GM19035 (cell line): ENCODE measurements at regions not wholly inside any gene's neighbourhood (a gene's known extent, or its start where the extent isn't known, plus 50 kb on each side); places are given as distances from the start of the nearest gene placed in this dataset.
"Not testable (repeated sequence)": the region's sequence is repeated elsewhere in the genome, so short reads cannot be mapped to it uniquely, and the experiment has no call there.

Source experiments
- ATAC-seq: cut with Tn5 transposase; IDR thresholded peaks from one replicate; pipeline ENCODE4 v1.9.1; 2021; ENCODE audit not compliant: unreplicated experiment

GRCh38 chr1:72969461-72969860, 687.1 kb upstream of the NEGR1 start:
- ATAC-seq, result no peak

DNA sequence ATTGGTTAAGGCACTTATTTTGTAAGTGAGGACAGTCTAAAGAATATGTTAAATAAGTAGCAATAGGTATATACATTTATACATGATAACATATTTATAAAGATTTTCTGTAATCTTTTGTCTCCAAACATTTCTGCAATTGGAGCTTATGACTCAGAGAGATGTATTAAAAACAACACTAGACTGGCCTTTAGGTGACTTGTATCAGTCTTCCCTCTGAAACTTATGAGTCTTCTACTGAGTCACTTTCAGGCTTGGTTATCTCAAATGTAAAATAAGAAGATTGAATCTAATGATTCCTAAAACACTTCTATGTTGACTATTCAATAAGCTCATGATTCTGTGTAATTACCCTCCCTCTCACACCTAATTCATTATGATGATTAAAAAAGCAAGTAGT, 672.6 kb upstream of the NEGR1 start:
- no peak for ATAC-seq

GRCh38 chr1:72950900-72951299, 668.6 kb upstream of the NEGR1 start:
- not testable (repeated sequence) for ATAC-seq

- ATAC-seq, result no peak
These were observed 664.7 kb upstream of the NEGR1 start for GRCh38 chr1:72946903-72947499.

GRCh38 chr1:72942008-72942407, 659.7 kb upstream of the NEGR1 start:
- ATAC-seq, result no peak

DNA sequence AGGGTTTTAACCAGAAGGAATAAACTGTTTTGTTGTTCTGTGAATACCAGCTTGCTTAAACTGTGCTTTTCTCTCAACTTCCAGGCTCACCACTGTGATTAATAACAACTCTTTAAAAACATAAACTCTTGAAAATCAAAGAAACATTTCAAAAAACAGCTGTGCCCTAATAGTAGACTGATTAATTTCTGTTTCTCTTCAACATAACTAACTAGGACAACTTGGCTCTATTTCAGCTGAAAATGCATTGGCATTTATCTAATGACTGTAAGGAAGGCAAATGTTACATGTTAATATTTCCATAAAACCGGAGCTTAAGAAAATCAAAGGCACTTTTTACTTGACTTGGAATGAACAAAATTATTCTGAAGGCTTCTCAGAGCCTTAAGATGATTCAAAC, 656.1 kb upstream of the NEGR1 start:
- ATAC-seq, result no peak

- no peak for ATAC-seq
These were observed 655.6 kb upstream of the NEGR1 start for GRCh38 chr1:72937905-72938304.

DNA sequence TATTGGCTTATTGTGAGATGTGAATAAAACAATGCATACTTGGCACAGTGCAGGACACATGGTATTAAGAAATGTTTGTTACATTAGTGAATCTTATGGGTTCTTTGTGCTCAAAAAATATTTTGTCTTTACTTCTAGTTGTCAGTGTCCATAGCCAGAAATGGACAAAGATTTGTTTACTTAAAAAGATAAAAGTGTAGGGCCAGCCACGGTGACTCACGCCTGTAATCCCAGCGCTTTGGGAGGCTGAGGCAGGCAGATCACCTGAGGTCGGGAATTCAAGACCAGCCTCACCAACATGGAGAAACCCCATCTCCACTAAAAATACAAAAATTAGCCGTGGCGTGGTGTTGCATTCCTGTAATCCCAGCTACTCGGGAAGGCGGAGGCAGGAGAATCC, 654.6 kb upstream of the NEGR1 start:
- no peak for ATAC-seq

- ATAC-seq, result no peak
These were observed 653.9 kb upstream of the NEGR1 start for GRCh38 chr1:72936151-72936740.

DNA sequence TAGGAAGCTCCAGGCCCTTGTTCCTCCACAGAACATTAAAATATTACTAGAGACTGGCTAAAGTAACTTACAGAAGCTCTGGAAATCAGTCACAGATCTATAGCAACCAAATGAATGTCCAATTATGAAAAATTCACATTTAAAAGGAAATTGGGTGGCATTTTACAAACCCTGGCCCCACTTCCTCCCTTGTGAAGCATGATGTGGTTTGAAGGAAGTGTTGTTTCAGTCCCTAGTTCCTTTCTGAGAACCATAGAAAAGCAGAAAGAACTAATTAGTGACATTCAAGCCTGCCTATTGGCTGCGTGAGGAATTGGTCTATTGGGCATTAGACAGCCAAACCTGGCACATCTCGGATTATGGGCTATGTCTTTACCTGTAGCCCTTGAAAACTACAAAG, 649.7 kb upstream of the NEGR1 start:
- no peak for ATAC-seq

GRCh38 chr1:72930528-72930927, 648.2 kb upstream of the NEGR1 start:
- ATAC-seq, result no peak

DNA sequence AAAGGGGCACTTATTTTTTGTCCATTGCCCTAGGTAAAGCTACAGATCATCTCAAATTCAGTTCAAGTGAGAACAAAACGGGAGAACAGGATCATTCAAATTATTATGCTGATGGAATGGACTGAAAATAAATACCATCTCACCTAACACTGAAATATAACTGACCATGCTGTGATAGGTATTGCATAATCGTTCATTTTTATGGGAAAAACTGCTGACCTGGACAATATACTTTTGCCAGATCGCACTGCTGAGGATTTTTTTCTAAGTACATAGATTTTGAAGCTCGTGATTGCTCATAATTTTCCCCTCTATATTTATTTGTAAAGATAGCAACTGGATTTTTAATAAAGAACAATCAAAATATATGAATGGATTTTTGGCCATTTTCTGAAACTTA, 636.6 kb upstream of the NEGR1 start:
- ATAC-seq, result no peak

DNA sequence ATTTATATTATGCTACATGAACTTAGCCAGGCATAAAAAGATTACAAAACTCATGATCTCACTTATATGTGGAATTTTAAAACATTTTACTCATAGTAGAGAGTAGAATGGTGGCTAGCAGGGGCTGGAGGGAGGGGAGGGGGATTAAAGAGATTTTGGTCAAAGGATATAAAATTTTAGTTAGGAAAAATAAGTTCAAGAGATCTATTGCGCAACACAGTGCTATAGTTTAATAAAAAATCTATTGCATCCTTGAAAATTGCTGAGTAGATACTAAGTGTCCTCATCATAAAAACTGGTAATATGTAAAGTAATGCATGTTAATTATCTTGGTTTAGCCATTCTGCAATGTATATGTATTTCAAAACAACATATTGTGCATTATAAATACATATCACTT, 635.6 kb upstream of the NEGR1 start:
- ATAC-seq, result no peak

- no peak for ATAC-seq
These were observed 633.2 kb upstream of the NEGR1 start for GRCh38 chr1:72915581-72915980.

GRCh38 chr1:72911656-72912055, 629.3 kb upstream of the NEGR1 start:
- no peak for ATAC-seq

GRCh38 chr1:72896256-72896655, 613.9 kb upstream of the NEGR1 start:
- ATAC-seq, result no peak

DNA sequence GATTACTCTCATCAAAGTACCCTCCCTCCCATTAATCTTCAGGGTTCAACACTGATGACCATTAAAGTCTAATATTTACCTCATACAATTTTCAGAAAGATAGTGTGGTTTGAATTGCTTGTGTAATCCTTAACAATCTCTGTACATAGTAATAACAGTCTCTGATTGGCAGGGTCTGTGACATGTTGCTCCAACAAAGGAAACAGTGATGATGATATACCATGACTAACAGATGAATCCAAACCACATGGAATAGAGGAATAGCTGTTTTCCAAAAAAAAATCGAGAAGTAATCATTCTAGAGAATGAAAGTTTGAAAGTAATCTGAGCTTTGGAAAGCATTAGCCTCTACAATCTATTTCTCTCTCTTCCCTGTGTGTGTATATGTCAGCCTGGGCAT, 610.1 kb upstream of the NEGR1 start:
- no peak for ATAC-seq

DNA sequence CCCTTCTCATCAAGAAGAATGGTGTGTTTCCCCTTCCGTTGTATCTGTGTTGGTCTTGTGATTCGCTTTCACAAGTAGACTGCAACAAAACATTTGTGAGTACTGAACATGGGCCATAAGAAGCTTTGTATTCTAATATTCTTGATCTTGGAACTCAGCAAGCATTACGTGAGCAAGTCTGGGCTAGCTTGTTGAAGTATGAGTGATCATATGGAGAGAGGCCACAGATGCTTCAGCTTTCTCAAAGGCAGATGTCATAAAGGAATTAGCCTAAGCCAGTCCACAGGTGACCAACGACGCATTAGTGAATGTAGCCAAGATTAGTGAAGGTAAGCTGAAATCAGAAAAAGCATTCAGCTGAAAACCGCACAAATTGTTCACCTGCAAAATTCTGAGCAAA, 609.6 kb upstream of the NEGR1 start:
- ATAC-seq, result no peak

- no peak for ATAC-seq
These were observed 603.5 kb upstream of the NEGR1 start for GRCh38 chr1:72885841-72886240.

DNA sequence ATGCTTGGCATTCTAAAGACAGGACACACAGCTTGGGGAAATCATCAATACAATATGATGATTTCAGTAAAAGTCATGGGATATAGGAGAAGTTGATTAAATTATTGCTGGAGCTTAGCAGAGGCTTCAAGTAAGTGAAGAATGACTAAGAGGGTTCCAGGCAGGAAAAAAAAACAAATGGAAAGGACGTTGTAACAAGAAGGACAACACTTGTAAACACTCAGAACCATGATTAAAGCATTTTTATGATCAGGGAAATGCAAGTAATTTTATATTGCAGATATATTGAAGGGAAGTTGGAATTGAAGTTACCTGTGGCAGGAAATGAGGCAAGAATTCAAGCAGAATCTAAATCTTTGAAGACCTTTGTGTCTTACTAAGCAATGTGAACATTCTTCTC, 602.7 kb upstream of the NEGR1 start:
- no peak for ATAC-seq

DNA sequence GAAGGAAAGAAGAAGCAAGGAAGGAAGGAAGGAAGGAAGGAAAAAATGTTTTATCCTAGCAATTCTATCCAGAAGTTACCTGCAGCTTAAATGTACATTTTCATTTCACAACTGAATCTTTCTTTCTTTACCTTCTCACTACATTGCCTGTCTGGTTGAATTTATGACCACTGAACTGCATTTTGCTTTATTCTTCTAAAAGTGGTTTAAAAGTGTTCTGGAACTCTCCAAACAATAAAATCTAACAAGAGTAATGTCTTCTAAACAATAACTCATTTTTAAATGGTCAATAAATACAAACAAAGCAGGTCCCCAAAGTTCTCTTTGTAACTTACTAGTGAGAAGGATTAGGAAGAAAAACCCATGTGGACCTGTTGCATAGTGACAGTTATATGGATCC, 587.5 kb upstream of the NEGR1 start:
- no peak for ATAC-seq

GRCh38 chr1:72869441-72869840, 587.1 kb upstream of the NEGR1 start:
- no peak for ATAC-seq

DNA sequence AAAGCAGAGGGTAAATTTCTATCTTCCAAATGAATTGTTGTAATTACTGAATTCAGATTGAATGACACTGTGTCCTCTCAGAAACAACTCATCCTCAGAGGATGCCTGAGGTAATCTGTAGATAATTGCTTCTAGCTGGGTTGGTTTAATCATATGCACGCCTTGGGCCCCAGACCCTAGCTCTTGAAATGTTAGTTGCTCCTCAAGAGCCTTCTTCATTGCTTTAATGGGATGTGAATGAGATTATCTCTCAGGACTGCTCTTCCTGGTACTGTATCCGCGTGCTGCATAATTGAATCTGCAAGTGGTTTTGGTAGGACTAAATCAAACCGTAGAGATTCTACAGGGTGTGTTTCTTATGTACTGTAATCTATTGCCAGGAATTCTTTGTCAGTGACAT, 569.3 kb upstream of the NEGR1 start:
- ATAC-seq, result no peak
